MCF 10A (cell line): ENCODE measurements at regions not wholly inside any gene's neighbourhood (a gene's known extent, or its start where the extent isn't known, plus 50 kb on each side); places are given as distances from the start of the nearest gene placed in this dataset.

Experiments
- BruUV-seq: library from RNA; stranded (reverse); fragments of 400-500 nt; replicated peaks from 2 replicates; lab custom pipeline; 2021; lab: Mats Ljungman, UMichigan
- CTCF ChIA-PET: fragments of 300-600 bp; sonication (Branson Sonifier 250); formaldehyde crosslinking; extraction: SDS; loops from one replicate; lab custom pipeline; 2021; ENCODE audit warnings: antibody characterized with exemption, inconsistent platforms; lab: Yijun Ruan, JAX
- POLR2A ChIA-PET: fragments of 300-600, 350-650 bp; sonication (Branson Sonifier 250); formaldehyde crosslinking; extraction: SDS; loops from one replicate; lab custom pipeline; 2020; ENCODE audit warnings: antibody characterized with exemption, inconsistent platforms; lab: Yijun Ruan, JAX
- DNase-seq: peaks from one replicate; pipeline ENCODE4 v3.0.0-alpha.2; 2018; ENCODE audit not compliant: unreplicated experiment
- H3K27ac Mint-ChIP-seq: one replicate; pipeline ENCODE4 v1.8.0; 2022; ENCODE audit warnings: mild to moderate bottlenecking, low read depth, mixed read lengths; ENCODE audit not compliant: unreplicated experiment
- H3K27me3 Mint-ChIP-seq: one replicate; pipeline ENCODE4 v1.8.0; 2022; ENCODE audit warnings: mixed read lengths; ENCODE audit not compliant: insufficient read depth, unreplicated experiment
- H3K36me3 Mint-ChIP-seq: one replicate; pipeline ENCODE4 v1.8.0; 2022; ENCODE audit warnings: mild to moderate bottlenecking, moderate library complexity, mixed read lengths; ENCODE audit not compliant: insufficient read depth, unreplicated experiment
- H3K4me1 Mint-ChIP-seq: one replicate; pipeline ENCODE4 v1.8.0; 2022; ENCODE audit warnings: mixed read lengths; ENCODE audit not compliant: insufficient read depth, unreplicated experiment
- H3K4me3 Mint-ChIP-seq: one replicate; pipeline ENCODE4 v1.8.0; 2022; ENCODE audit warnings: mild to moderate bottlenecking, moderate library complexity, mixed read lengths; ENCODE audit not compliant: unreplicated experiment
- H3K9me3 Mint-ChIP-seq: one replicate; pipeline ENCODE4 v1.8.0; 2022; ENCODE audit warnings: mixed read lengths; ENCODE audit not compliant: unreplicated experiment
- intact Hi-C: fragments of 100-400 bp; cut with micrococcal nuclease; formaldehyde crosslinking; loops from 2 replicates; pipeline ENCODE4 v1.14.1; 2022
- TF ChIP-seq, protein P1 (sequence below): fragments of 200-600 bp; IDR thresholded peaks from one replicate; pipeline ENCODE4 v1.8.0; 2022; ENCODE audit warnings: antibody characterized with exemption, mild to moderate bottlenecking; ENCODE audit not compliant: unreplicated experiment

- Mint-ChIP-seq H3K36me3 (no peaks in the 10 kb centered on the region), H3K27ac (no peak overlapping the region), H3K27me3 (no peaks in the 10 kb centered on the region), H3K4me1 (no peaks in the 10 kb centered on the region), H3K4me3 (no peak overlapping the region), H3K9me3 (no peaks in the 10 kb centered on the region)
- TF ChIP-seq, protein P1, sequence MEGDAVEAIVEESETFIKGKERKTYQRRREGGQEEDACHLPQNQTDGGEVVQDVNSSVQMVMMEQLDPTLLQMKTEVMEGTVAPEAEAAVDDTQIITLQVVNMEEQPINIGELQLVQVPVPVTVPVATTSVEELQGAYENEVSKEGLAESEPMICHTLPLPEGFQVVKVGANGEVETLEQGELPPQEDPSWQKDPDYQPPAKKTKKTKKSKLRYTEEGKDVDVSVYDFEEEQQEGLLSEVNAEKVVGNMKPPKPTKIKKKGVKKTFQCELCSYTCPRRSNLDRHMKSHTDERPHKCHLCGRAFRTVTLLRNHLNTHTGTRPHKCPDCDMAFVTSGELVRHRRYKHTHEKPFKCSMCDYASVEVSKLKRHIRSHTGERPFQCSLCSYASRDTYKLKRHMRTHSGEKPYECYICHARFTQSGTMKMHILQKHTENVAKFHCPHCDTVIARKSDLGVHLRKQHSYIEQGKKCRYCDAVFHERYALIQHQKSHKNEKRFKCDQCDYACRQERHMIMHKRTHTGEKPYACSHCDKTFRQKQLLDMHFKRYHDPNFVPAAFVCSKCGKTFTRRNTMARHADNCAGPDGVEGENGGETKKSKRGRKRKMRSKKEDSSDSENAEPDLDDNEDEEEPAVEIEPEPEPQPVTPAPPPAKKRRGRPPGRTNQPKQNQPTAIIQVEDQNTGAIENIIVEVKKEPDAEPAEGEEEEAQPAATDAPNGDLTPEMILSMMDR, result no peak
- intact Hi-C loops, result no loop called here
- DNase-seq, result no peak
- CTCF ChIA-PET, result no interaction called here
- POLR2A ChIA-PET, result interaction anchor here (1.2 kb wide), 1 partner anchor 11 kb away, joined by 4 read pairs; no protein-coding TSS in a partner anchor
- BruUV-seq, result no TSS peak
These were observed 200.6 kb downstream of the WDR11 start for GRCh38 chr10:121051696-121052279.

DNA sequence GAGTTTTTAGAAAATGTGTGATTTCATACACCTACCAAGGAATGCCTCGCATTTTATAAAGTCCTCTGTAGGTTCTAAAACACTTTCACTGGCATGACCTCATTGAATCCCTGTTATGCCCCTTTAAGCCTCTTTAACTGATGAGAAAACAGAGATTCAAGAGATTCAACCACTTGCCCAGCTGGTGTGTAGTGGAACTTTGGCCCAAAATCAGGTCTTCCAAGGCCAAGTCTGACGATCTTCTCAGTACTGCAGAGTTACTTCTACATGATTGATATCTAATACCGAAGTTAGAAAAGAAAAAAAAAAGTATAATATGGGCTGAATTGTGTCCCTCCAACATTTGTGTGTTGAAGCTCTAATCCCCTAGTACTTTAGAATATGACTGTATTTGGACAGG, 202.0 kb downstream of the WDR11 start:
- no peak overlapping the region for H3K27ac Mint-ChIP-seq
- no TSS peak for BruUV-seq
- H3K9me3 Mint-ChIP-seq, result no peaks in the 10 kb centered on the region
- ChIA-PET CTCF (interaction anchor here (0.7 kb wide), 1 partner anchor 282 kb away, joined by 3 read pairs; no protein-coding TSS in a partner anchor), POLR2A (interaction anchor here (0.7 kb wide), 1 partner anchor 57 kb away, joined by 3 read pairs; no protein-coding TSS in a partner anchor)
- H3K4me1 Mint-ChIP-seq, result no peaks in the 10 kb centered on the region
- DNase-seq, result no peak
- no peaks in the 10 kb centered on the region for H3K36me3 Mint-ChIP-seq
- TF ChIP-seq, protein P1, result no peak
- intact Hi-C loops, result no loop called here
- H3K27me3 Mint-ChIP-seq, result no peaks in the 10 kb centered on the region
- H3K4me3 Mint-ChIP-seq, result no peak overlapping the region

DNA sequence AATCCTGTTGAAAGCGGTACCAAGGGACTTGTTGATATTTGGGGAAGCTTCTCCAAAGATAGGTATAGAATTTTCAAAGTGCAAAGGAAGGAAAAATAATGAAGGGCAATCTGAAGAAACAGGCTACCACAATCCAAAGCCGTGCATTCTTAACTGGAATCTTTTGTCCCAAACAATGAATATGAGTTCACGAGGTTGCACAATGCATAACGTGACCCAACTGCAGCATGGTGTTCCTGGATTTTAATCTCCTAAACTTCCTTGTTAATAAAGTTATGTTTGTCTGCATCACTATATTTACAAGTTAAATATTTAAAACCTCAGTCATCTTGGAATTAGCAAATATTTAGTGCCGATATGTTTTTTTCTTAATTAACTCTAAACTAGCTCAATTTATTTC, 203.7 kb downstream of the WDR11 start:
- no peak overlapping the region for H3K4me3 Mint-ChIP-seq
- POLR2A ChIA-PET, result interaction anchor here (0.6 to 1.0 kb wide), 4 partner anchors 15 to 1438 kb away, joined by 3 read pairs; no protein-coding TSS in a partner anchor
- no peak overlapping the region for H3K27ac Mint-ChIP-seq
- H3K9me3 Mint-ChIP-seq, result no peaks in the 10 kb centered on the region
- intact Hi-C loops, result no loop called here
- no peaks in the 10 kb centered on the region for H3K27me3 Mint-ChIP-seq
- H3K4me1 Mint-ChIP-seq, result peaks cover 6% of the 10 kb centered on the region
- TF ChIP-seq, protein P1, result no peak
- CTCF ChIA-PET, result no interaction called here
- no peaks in the 10 kb centered on the region for H3K36me3 Mint-ChIP-seq
- no peak for DNase-seq
- no TSS peak for BruUV-seq

DNA sequence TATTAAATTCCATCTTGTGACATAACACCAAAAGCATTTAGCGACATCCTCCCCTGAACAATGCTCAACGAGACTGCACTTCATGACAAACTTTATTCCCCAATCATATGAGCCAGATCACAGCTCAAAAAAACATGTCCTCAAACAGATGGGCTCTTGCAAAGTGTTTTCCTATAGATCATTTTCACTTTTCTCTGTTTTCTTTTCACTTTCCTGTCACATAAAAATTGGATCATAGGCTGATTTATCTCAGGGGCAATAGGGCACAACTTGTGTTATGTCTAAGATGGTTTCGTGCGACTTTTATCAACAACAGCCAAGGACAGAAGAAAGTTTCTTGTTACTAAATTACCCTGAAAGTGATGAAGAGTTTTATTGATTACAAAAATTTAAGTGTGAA, 206.1 kb downstream of the WDR11 start:
- BruUV-seq, result no TSS peak
- H3K4me3 Mint-ChIP-seq, result no peak overlapping the region
- intact Hi-C loops, result no loop called here

More for the DNA sequence above, 206.1 kb downstream of the WDR11 start:
- ChIA-PET CTCF (interaction anchor here (0.6 kb wide), 1 partner anchor 16 kb away, joined by 3 read pairs; no protein-coding TSS in a partner anchor), POLR2A (no interaction called here)
- Mint-ChIP-seq H3K27ac (no peak overlapping the region), H3K9me3 (no peaks in the 10 kb centered on the region), H3K27me3 (no peaks in the 10 kb centered on the region), H3K36me3 (no peaks in the 10 kb centered on the region), H3K4me1 (peaks cover 6% of the 10 kb centered on the region)
- TF ChIP-seq, protein P1, result no peak
- no peak for DNase-seq
